DMS 273 (cell line): ENCODE measurements at regions not wholly inside any gene's neighbourhood (a gene's known extent, or its start where the extent isn't known, plus 50 kb on each side); places are given as distances from the start of the nearest gene placed in this dataset.
"Not testable (repeated sequence)": the region's sequence is repeated elsewhere in the genome, so short reads cannot be mapped to it uniquely, and the experiment has no call there.

Experiments used
- DNase-seq: peaks from one replicate; lab custom pipeline; 2025; ENCODE audit not compliant: unreplicated experiment; lab: John Stamatoyannopoulos, UW

GRCh38 chr7:114084472-114085312 is 165.9 kb upstream of the PPP1R3A start:
- peak; percentile 90 for DNase-seq

GRCh38 chr7:114084002-114084471 is 165.2 kb upstream of the PPP1R3A start:
- DNase-seq, result no peak

GRCh38 chr7:114083166-114084001 is 164.6 kb upstream of the PPP1R3A start:
- DNase-seq, result peak; percentile 38

GRCh38 chr7:114082642-114083165 is 163.9 kb upstream of the PPP1R3A start:
- DNase-seq, result peak; percentile 27

- DNase-seq, result peak; percentile 85
These were observed 163.0 kb upstream of the PPP1R3A start for GRCh38 chr7:114081606-114082425.

GRCh38 chr7:114077158-114077524 is 158.3 kb upstream of the PPP1R3A start:
- DNase-seq, result not testable (repeated sequence)

GRCh38 chr7:114076392-114077157 is 157.8 kb upstream of the PPP1R3A start:
- DNase-seq, result not testable (repeated sequence)

- DNase-seq, result no peak
These were observed 154.9 kb upstream of the PPP1R3A start for GRCh38 chr7:114073701-114074100.

- DNase-seq, result no peak
These were observed 151.4 kb upstream of the PPP1R3A start for GRCh38 chr7:114070246-114070645.

GRCh38 chr7:114062810-114063209 is 144.0 kb upstream of the PPP1R3A start:
- peak; percentile 58 for DNase-seq

- DNase-seq, result no peak
These were observed 133.1 kb upstream of the PPP1R3A start for GRCh38 chr7:114051871-114052331.

- DNase-seq, result no peak
These were observed 131.8 kb upstream of the PPP1R3A start for GRCh38 chr7:114050571-114050970.

- peak; percentile 23 for DNase-seq
These were observed 129.8 kb upstream of the PPP1R3A start for GRCh38 chr7:114048386-114049235.

GRCh38 chr7:114047889-114048288 is 129.1 kb upstream of the PPP1R3A start:
- DNase-seq, result no peak

GRCh38 chr7:114033475-114033874 is 114.7 kb upstream of the PPP1R3A start:
- no peak for DNase-seq

- peak; percentile 94 for DNase-seq
These were observed 107.8 kb upstream of the PPP1R3A start for GRCh38 chr7:114026486-114027089.

- DNase-seq, result no peak
These were observed 102.3 kb upstream of the PPP1R3A start for GRCh38 chr7:114021135-114021534.

GRCh38 chr7:114008696-114009095 is 89.9 kb upstream of the PPP1R3A start:
- peak; percentile 65 for DNase-seq

GRCh38 chr7:114007386-114007785 is 88.6 kb upstream of the PPP1R3A start:
- DNase-seq, result no peak
